SK-N-MC (cell line): ENCODE measurements at regions not wholly inside any gene's neighbourhood (a gene's known extent, or its start where the extent isn't known, plus 50 kb on each side); places are given as distances from the start of the nearest gene placed in this dataset.

Experiments used
- EZH2 ChIP-seq: fragments of 200-600 bp; sonication (generic); IDR thresholded peaks from one replicate; pipeline ENCODE4 v1.6.1; 2017; ENCODE audit warnings: antibody characterized with exemption
- POLR2AphosphoS5 ChIP-seq: IDR thresholded peaks from 2 replicates; pipeline ENCODE4 v1.6.1; 2012; ENCODE audit warnings: mild to moderate bottlenecking, low read depth, low read length, borderline replicate concordance

- TF ChIP-seq POLR2AphosphoS5 (no peak), EZH2 (no peak)
Observed at GRCh38 chr21:18170829-18171228, 73.8 kb upstream of the CHODL start.
